IMR-90 (cell line): ENCODE measurements at regions not wholly inside any gene's neighbourhood (a gene's known extent, or its start where the extent isn't known, plus 50 kb on each side); places are given as distances from the start of the nearest gene placed in this dataset.

Source experiments
- ATAC-seq: fragments of 200-7000 bp; cut with Tn5 transposase; 2 replicates; pipeline ENCODE4 v1.9.1; 2020; ENCODE audit warnings: low read depth, mild to moderate bottlenecking, moderate library complexity
- BruUV-seq: library from RNA; stranded (reverse); fragments of 400-500 nt; replicated peaks from 2 replicates; lab custom pipeline; 2021; lab: Mats Ljungman, UMichigan
- CTCF ChIA-PET: fragments of 300-600 bp; formaldehyde crosslinking; extraction: SDS; loops from one replicate; lab custom pipeline; 2021; ENCODE audit warnings: antibody characterized with exemption; lab: Yijun Ruan, JAX
- POLR2A ChIA-PET: fragments of 300-600 bp; sonication (Branson Sonifier 250); formaldehyde crosslinking; loops from one replicate; lab custom pipeline; 2022; ENCODE audit warnings: antibody characterized with exemption; ENCODE audit not compliant: unreplicated experiment; lab: Charles Lee
- DNase-seq: peaks from one replicate; pipeline ENCODE4 v3.0.0; 2013
- H2AFZ ChIP-seq: replicated peaks from 2 replicates; pipeline ENCODE3; 2013; ENCODE audit warnings: low read length, mild to moderate bottlenecking; ENCODE audit not compliant: poor library complexity
- H2AK5ac ChIP-seq: 2 replicates; pipeline ENCODE4 v1.6.1; 2013; ENCODE audit warnings: low read depth, low read length, inconsistent platforms
- H2AK9ac ChIP-seq: replicated peaks from 2 replicates; pipeline ENCODE3; 2013; ENCODE audit warnings: mild to moderate bottlenecking, low read depth, low read length, moderate library complexity; ENCODE audit not compliant: poor library complexity
- H2BK120ac ChIP-seq: 2 replicates; pipeline ENCODE4 v1.6.1; 2013; ENCODE audit warnings: low read depth, low read length, inconsistent platforms
- H2BK15ac ChIP-seq: 3 replicates; pipeline ENCODE4 v1.6.1; 2013; ENCODE audit warnings: low read depth, low read length, inconsistent platforms
- H2BK20ac ChIP-seq: 2 replicates; pipeline ENCODE4 v1.6.1; 2013; ENCODE audit warnings: low read depth, mild to moderate bottlenecking, inconsistent platforms, low read length, moderate library complexity
- H2BK5ac ChIP-seq: 2 replicates; pipeline ENCODE4 v1.6.1; 2013; ENCODE audit warnings: mild to moderate bottlenecking, low read depth, low read length, inconsistent platforms; ENCODE audit not compliant: poor library complexity, severe bottlenecking
- H3K14ac ChIP-seq: replicated peaks from 2 replicates; pipeline ENCODE4 v1.6.1; 2013; ENCODE audit warnings: low read depth, low read length, inconsistent platforms
- H3K18ac ChIP-seq: 2 replicates; pipeline ENCODE4 v1.6.1; 2013; ENCODE audit warnings: low read depth, low read length, control low read depth
- H3K23ac ChIP-seq: 2 replicates; pipeline ENCODE4 v1.6.1; 2013; ENCODE audit warnings: low read depth, low read length, inconsistent platforms
- H3K27ac ChIP-seq: 2 replicates; pipeline ENCODE4 v1.5.1; 2013; ENCODE audit warnings: mild to moderate bottlenecking, control low read depth, low read length; ENCODE audit not compliant: insufficient read depth
- H3K27me3 ChIP-seq: 2 replicates; pipeline ENCODE4 v1.6.1; 2013; ENCODE audit warnings: low read length; ENCODE audit not compliant: control insufficient read depth, insufficient read depth
- H3K36me3 ChIP-seq: 2 replicates; pipeline ENCODE4 v1.6.1; 2013; ENCODE audit warnings: low read length, mixed read lengths; ENCODE audit not compliant: control insufficient read depth, insufficient read depth
- H3K4ac ChIP-seq: 2 replicates; pipeline ENCODE4 v1.6.1; 2013; ENCODE audit warnings: low read depth, low read length, inconsistent platforms
- H3K4me1 ChIP-seq: 2 replicates; pipeline ENCODE4 v1.6.1; 2013; ENCODE audit warnings: low read length, mixed read lengths; ENCODE audit not compliant: control insufficient read depth, insufficient read depth
- H3K4me2 ChIP-seq: 2 replicates; pipeline ENCODE4 v1.6.1; 2013; ENCODE audit warnings: low read depth, mild to moderate bottlenecking, control low read depth, low read length, moderate library complexity
- H3K4me3 ChIP-seq: 2 replicates; pipeline ENCODE4 v1.5.1; 2013; ENCODE audit warnings: low read depth, mild to moderate bottlenecking, control low read depth, low read length, moderate library complexity; ENCODE audit not compliant: insufficient read depth
- H3K56ac ChIP-seq: 2 replicates; pipeline ENCODE4 v1.6.1; 2013; ENCODE audit warnings: low read length, inconsistent platforms; ENCODE audit not compliant: insufficient read depth; ENCODE audit errors: extremely low read depth
- H3K79me1 ChIP-seq, 2 experiments: 2 replicates each; pipeline ENCODE4 v1.6.1; 2013; ENCODE audit warnings: low read length in 2 of 2, inconsistent platforms in 1 of 2, low read depth in 1 of 2
- H3K9ac ChIP-seq: 2 replicates; pipeline ENCODE4 v1.6.1; 2013; ENCODE audit warnings: low read depth, low read length, control low read depth
- H3K9me1 ChIP-seq: 2 replicates; pipeline ENCODE4 v1.6.1; 2013; ENCODE audit warnings: low read length, inconsistent platforms; ENCODE audit not compliant: insufficient read depth
- H3K9me3 ChIP-seq: 2 replicates; pipeline ENCODE4 v1.6.1; 2013; ENCODE audit warnings: low read length; ENCODE audit not compliant: control insufficient read depth, insufficient read depth
- H4K20me1 ChIP-seq: 2 replicates; pipeline ENCODE4 v1.6.1; 2013; ENCODE audit warnings: low read length, inconsistent platforms; ENCODE audit not compliant: insufficient read depth
- H4K5ac ChIP-seq: 2 replicates; pipeline ENCODE4 v1.6.1; 2013; ENCODE audit warnings: mild to moderate bottlenecking, low read depth, low read length, control low read depth
- H4K8ac ChIP-seq, 2 experiments: 2 replicates each; pipeline ENCODE4 v1.6.1; 2013; ENCODE audit warnings: low read depth in 2 of 2, low read length in 2 of 2, control low read depth in 1 of 2, inconsistent platforms in 1 of 2
- H4K91ac ChIP-seq: 2 replicates; pipeline ENCODE4 v1.6.1; 2013; ENCODE audit warnings: low read depth, low read length, inconsistent platforms; ENCODE audit not compliant: insufficient read depth
- BHLHE40 ChIP-seq: fragments of 150-350 bp; IDR thresholded peaks from 2 replicates; pipeline ENCODE4 v1.6.1; 2016; ENCODE audit warnings: mild to moderate bottlenecking, low read depth, low read length
- CEBPB ChIP-seq: IDR thresholded peaks from 2 replicates; pipeline ENCODE4 v1.6.1; 2012; ENCODE audit warnings: low read depth, low read length, improper control_type of control experiment
- CHD1 ChIP-seq: IDR thresholded peaks from 2 replicates; pipeline ENCODE4 v1.6.1; 2012; ENCODE audit warnings: low read depth, low read length, improper control_type of control experiment
- FOS ChIP-seq: fragments of 150-350 bp; IDR thresholded peaks from 2 replicates; pipeline ENCODE4 v1.6.1; 2016; ENCODE audit warnings: low read depth, low read length
- MAFK ChIP-seq: IDR thresholded peaks from 2 replicates; pipeline ENCODE4 v1.6.1; 2012; ENCODE audit warnings: low read depth, low read length, improper control_type of control experiment
- MAZ ChIP-seq: IDR thresholded peaks from 2 replicates; pipeline ENCODE4 v1.6.1; 2012; ENCODE audit warnings: low read depth, mild to moderate bottlenecking, low read length, improper control_type of control experiment, moderate library complexity, borderline replicate concordance
- MXI1 ChIP-seq: IDR thresholded peaks from 2 replicates; pipeline ENCODE4 v1.6.1; 2012; ENCODE audit warnings: low read depth, mild to moderate bottlenecking, low read length, moderate library complexity, borderline replicate concordance
- POLR2A ChIP-seq: IDR thresholded peaks from 2 replicates; pipeline ENCODE4 v1.6.1; 2012; ENCODE audit warnings: mild to moderate bottlenecking, low read depth, low read length
- RAD21 ChIP-seq: IDR thresholded peaks from 2 replicates; pipeline ENCODE4 v1.6.1; 2012; ENCODE audit warnings: low read length, improper control_type of control experiment
- RCOR1 ChIP-seq: IDR thresholded peaks from 2 replicates; pipeline ENCODE4 v1.6.1; 2012; ENCODE audit warnings: mild to moderate bottlenecking, low read length, improper control_type of control experiment; ENCODE audit not compliant: insufficient replicate concordance
- RFX5 ChIP-seq: IDR thresholded peaks from 2 replicates; pipeline ENCODE4 v1.8.0; 2012; ENCODE audit warnings: low read depth, mild to moderate bottlenecking, low read length, moderate library complexity
- SMC3 ChIP-seq: fragments of 150-350 bp; IDR thresholded peaks from 2 replicates; pipeline ENCODE4 v1.6.1; 2016; ENCODE audit warnings: low read depth, mild to moderate bottlenecking, antibody characterized with exemption, low read length, moderate library complexity
- WGBS, 2 experiments: methylation state at CpG; one replicate each; pipeline versions ENCODE4 v1.1.5 to v1.1.7; 2013; ENCODE audit warnings: missing lambda C conversion rate in 2 of 2; ENCODE audit not compliant: insufficient read length in 1 of 2; ENCODE audit errors: extremely low coverage in 2 of 2; 5-methylcytosine and 5-hydroxymethylcytosine counted together
- dilution Hi-C: fragments of 300-500 bp; cut with HindIII; formaldehyde crosslinking; loops from one replicate; pipeline ENCODE4 v1.14.3; 2018; ENCODE audit warnings: low sequenced_read_pairs; ENCODE audit not compliant: unreplicated experiment
- in situ Hi-C: fragments of 300-500 bp; cut with MboI; formaldehyde crosslinking; loops from 3 replicates; pipeline ENCODE4 v1.14.3; 2019; ENCODE audit warnings: low sequenced_read_pairs, inconsistent platforms, mixed read lengths
- intact Hi-C: fragments of 100-400 bp; cut with micrococcal nuclease; formaldehyde crosslinking; loops from 2 replicates; pipeline ENCODE4 v1.10.0; 2022
- TF ChIP-seq, protein P1 (sequence below): conservative IDR thresholded peaks from 2 replicates; pipeline ENCODE4 v1.5.1; 2012; ENCODE audit warnings: mild to moderate bottlenecking, low read depth, low read length, improper control_type of control experiment
- TF ChIP-seq, protein P2 (sequence below): fragments of 150-350 bp; IDR thresholded peaks from 2 replicates; pipeline ENCODE4 v1.6.1; 2016; ENCODE audit warnings: low read depth, mild to moderate bottlenecking, low read length, moderate library complexity, borderline replicate concordance
- TF ChIP-seq, protein P3 (sequence below): fragments of 150-350 bp; IDR thresholded peaks from 2 replicates; pipeline ENCODE4 v1.6.1; 2017; ENCODE audit warnings: mild to moderate bottlenecking, antibody characterized with exemption, low read length, low read depth

DNA sequence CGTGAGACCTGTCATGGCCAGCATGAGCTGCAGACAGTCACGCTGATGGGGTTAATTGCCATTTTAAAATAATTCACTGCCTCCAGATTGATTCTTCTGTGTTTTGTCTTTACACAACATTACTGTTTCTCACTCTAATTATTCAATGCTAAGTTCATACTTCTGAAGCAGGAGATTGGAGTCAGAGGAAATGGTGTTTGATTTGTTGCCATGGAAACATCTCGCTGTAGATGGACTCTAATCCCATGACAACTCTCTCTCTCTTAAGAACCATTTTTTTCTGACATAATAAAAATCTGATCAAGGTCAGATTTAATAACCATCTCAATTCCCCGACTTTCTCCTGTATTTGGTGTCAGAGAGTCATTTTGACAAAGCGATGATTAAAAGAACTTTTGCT, 209.0 kb downstream of the IDS start:
- Histone ChIP-seq H3K9me1 (no peaks in the 10 kb centered on the region), H3K14ac (no peak overlapping the region), H3K4me2 (no peak overlapping the region), H2AFZ (no peak overlapping the region), H3K4me1 (no peaks in the 10 kb centered on the region), H4K91ac (no peak overlapping the region), H4K20me1 (no peaks in the 10 kb centered on the region), H4K8ac (no peak overlapping the region), H3K4ac (no peak overlapping the region), H2BK120ac (no peak overlapping the region), H3K27me3 (no peaks in the 10 kb centered on the region), H3K18ac (no peak overlapping the region), H3K56ac (no peak overlapping the region), H3K79me1 (no peaks in the 10 kb centered on the region), H2BK20ac (no peak overlapping the region), H2BK5ac (no peak overlapping the region), H2AK9ac (no peak overlapping the region), H3K9ac (no peak overlapping the region), H3K36me3 (no peaks in the 10 kb centered on the region), H3K4me3 (no peak overlapping the region), H3K27ac (no peak overlapping the region), H4K5ac (no peak overlapping the region), H3K9me3 (no peaks in the 10 kb centered on the region), H2AK5ac (no peak overlapping the region), H3K23ac (no peak overlapping the region), H2BK15ac (no peak overlapping the region)
- BruUV-seq = no TSS peak
- WGBS, 2 experiments = no CpG with 5 or more reads among the region's 5 CpGs
- dilution Hi-C loops (no loop called here), intact Hi-C loops (no loop called here), in situ Hi-C loops (loop anchor here (25.0 kb wide), 1 partner anchor 1259 kb away; no protein-coding TSS in a partner anchor)
- DNase-seq (no peak), ATAC-seq (no peak)
- ChIA-PET CTCF (no interaction called here), POLR2A (no interaction called here)
- TF ChIP-seq RFX5 (no peak), FOS (no peak), BHLHE40 (no peak), RAD21 (no peak), MAFK (no peak), POLR2A (no peak), CHD1 (no peak), MAZ (no peak), MXI1 (no peak), SMC3 (no peak), RCOR1 (no peak), CEBPB (no peak)
- TF ChIP-seq, protein P1, sequence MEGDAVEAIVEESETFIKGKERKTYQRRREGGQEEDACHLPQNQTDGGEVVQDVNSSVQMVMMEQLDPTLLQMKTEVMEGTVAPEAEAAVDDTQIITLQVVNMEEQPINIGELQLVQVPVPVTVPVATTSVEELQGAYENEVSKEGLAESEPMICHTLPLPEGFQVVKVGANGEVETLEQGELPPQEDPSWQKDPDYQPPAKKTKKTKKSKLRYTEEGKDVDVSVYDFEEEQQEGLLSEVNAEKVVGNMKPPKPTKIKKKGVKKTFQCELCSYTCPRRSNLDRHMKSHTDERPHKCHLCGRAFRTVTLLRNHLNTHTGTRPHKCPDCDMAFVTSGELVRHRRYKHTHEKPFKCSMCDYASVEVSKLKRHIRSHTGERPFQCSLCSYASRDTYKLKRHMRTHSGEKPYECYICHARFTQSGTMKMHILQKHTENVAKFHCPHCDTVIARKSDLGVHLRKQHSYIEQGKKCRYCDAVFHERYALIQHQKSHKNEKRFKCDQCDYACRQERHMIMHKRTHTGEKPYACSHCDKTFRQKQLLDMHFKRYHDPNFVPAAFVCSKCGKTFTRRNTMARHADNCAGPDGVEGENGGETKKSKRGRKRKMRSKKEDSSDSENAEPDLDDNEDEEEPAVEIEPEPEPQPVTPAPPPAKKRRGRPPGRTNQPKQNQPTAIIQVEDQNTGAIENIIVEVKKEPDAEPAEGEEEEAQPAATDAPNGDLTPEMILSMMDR = no peak
- TF ChIP-seq, protein P2, sequence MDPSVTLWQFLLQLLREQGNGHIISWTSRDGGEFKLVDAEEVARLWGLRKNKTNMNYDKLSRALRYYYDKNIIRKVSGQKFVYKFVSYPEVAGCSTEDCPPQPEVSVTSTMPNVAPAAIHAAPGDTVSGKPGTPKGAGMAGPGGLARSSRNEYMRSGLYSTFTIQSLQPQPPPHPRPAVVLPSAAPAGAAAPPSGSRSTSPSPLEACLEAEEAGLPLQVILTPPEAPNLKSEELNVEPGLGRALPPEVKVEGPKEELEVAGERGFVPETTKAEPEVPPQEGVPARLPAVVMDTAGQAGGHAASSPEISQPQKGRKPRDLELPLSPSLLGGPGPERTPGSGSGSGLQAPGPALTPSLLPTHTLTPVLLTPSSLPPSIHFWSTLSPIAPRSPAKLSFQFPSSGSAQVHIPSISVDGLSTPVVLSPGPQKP = no peak
- TF ChIP-seq, protein P3, sequence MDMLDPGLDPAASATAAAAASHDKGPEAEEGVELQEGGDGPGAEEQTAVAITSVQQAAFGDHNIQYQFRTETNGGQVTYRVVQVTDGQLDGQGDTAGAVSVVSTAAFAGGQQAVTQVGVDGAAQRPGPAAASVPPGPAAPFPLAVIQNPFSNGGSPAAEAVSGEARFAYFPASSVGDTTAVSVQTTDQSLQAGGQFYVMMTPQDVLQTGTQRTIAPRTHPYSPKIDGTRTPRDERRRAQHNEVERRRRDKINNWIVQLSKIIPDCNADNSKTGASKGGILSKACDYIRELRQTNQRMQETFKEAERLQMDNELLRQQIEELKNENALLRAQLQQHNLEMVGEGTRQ = no peak
